Right cardiac atrium (tissue), 5 donors: ENCODE measurements at regions not wholly inside any gene's neighbourhood (a gene's known extent, or its start where the extent isn't known, plus 50 kb on each side); places are given as distances from the start of the nearest gene placed in this dataset.

Experiments
- ATAC-seq, 2 donors: fragments of 200-7000 bp; cut with Tn5 transposase; one replicate each; pipeline versions ENCODE4 v1.8.0 to v1.9.1; 2020; ENCODE audit warnings: moderate library complexity in 2 of 2, mild to moderate bottlenecking in 1 of 2
- DNase-seq, 3 donors: peaks; one replicate each; pipeline ENCODE4 v3.0.0-alpha.2; 2020
- H3K27ac ChIP-seq: one replicate; pipeline ENCODE4 v1.5.1; 2013; ENCODE audit warnings: mild to moderate bottlenecking, low read length, control low read depth, moderate library complexity
- H3K27me3 ChIP-seq: one replicate; pipeline ENCODE4 v1.6.1; 2013; ENCODE audit not compliant: control insufficient read depth, insufficient read depth
- H3K4me1 ChIP-seq: one replicate; pipeline ENCODE4 v1.6.1; 2013; ENCODE audit warnings: low read length; ENCODE audit not compliant: control insufficient read depth, insufficient read depth
- H3K4me3 ChIP-seq: one replicate; pipeline ENCODE4 v1.5.1; 2013; ENCODE audit warnings: low read length, control low read depth
- H3K9me3 ChIP-seq: one replicate; pipeline ENCODE4 v1.6.1; 2013; ENCODE audit warnings: low read length; ENCODE audit not compliant: control insufficient read depth
- WGBS: extraction: QIAGEN DNeasy Blood & Tissue Kit; methylation state at CpG from one replicate; pipeline ENCODE4 v1.1.7; 2013; 5-methylcytosine and 5-hydroxymethylcytosine counted together
- intact Hi-C, 4 donors: fragments of 100-400 bp; cut with DNase I; formaldehyde crosslinking; loops; one replicate each; pipeline versions ENCODE4 v1.11.0 to v1.14.0; 2022 to 2023
- donor health status: healthy with polysubstance abuse.
- donor health status: DM: no; HTN: yes; CAD: no.
- donor health status: DM: no; HTN: no; CAD: no.
- donor health status: DM: no; HTN: yes; CAD: no; lungs with severe emphysema.
- donor health status: DM: yes; HTN: yes; CAD: no.

- ATAC-seq (no peak), DNase-seq (no peak)
- no peak overlapping the region for H3K27ac ChIP-seq
- no peaks in the 10 kb centered on the region for H3K27me3 ChIP-seq
- H3K4me3 ChIP-seq, result no peak overlapping the region
- 59% methylated on average over 3 of the region's 3 CpGs for WGBS
- no peaks in the 10 kb centered on the region for H3K9me3 ChIP-seq
- intact Hi-C loops, result no loop called here
- peaks cover 3% of the 10 kb centered on the region for H3K4me1 ChIP-seq
Observed at GRCh38 chr10:104505521-104506042, 135.5 kb upstream of the SORCS3 start.

- H3K27me3 ChIP-seq, result no peaks in the 10 kb centered on the region
- 53% methylated on average over 3 of the region's 3 CpGs for WGBS
- intact Hi-C loops, result no loop called here
- H3K27ac ChIP-seq, result no peak overlapping the region
- no peak overlapping the region for H3K4me3 ChIP-seq
- ATAC-seq, result no peak
- no peaks in the 10 kb centered on the region for H3K9me3 ChIP-seq
- H3K4me1 ChIP-seq, result no peaks in the 10 kb centered on the region
- DNase-seq, result no peak
Observed at GRCh38 chr10:104509981-104510380, 131.1 kb upstream of the SORCS3 start.

GRCh38 chr10:104510644-104511043, 130.4 kb upstream of the SORCS3 start:
- H3K4me3 ChIP-seq, result no peak overlapping the region
- no peak for ATAC-seq
- H3K27me3 ChIP-seq, result no peaks in the 10 kb centered on the region
- intact Hi-C loops, result no loop called here
- H3K9me3 ChIP-seq, result no peaks in the 10 kb centered on the region
- 63% methylated on average over 2 of the region's 2 CpGs for WGBS
- no peak for DNase-seq
- H3K4me1 ChIP-seq, result no peaks in the 10 kb centered on the region
- H3K27ac ChIP-seq, result no peak overlapping the region

- H3K4me1 ChIP-seq, result no peaks in the 10 kb centered on the region
- H3K4me3 ChIP-seq, result no peak overlapping the region
- intact Hi-C loops, result no loop called here
- ATAC-seq, result no peak
- H3K9me3 ChIP-seq, result no peaks in the 10 kb centered on the region
- 52% methylated on average over 8 of the region's 8 CpGs for WGBS
- no peak overlapping the region for H3K27ac ChIP-seq
- no peaks in the 10 kb centered on the region for H3K27me3 ChIP-seq
- DNase-seq, result no peak
Observed at GRCh38 chr10:104512800-104513199, 128.3 kb upstream of the SORCS3 start.

- no peaks in the 10 kb centered on the region for H3K27me3 ChIP-seq
- 21% methylated on average over 2 of the region's 2 CpGs for WGBS
- H3K27ac ChIP-seq, result no peak overlapping the region
- ATAC-seq (no peak), DNase-seq (no peak)
- no peaks in the 10 kb centered on the region for H3K9me3 ChIP-seq
- intact Hi-C loops, result no loop called here
- H3K4me1 ChIP-seq, result no peaks in the 10 kb centered on the region
- no peak overlapping the region for H3K4me3 ChIP-seq
Observed at GRCh38 chr10:104515678-104516199, 125.4 kb upstream of the SORCS3 start.

GRCh38 chr10:104516986-104517385, 124.1 kb upstream of the SORCS3 start:
- 58% methylated on average over 2 of the region's 2 CpGs for WGBS
- no peak for DNase-seq
- no peak for ATAC-seq
- H3K27me3 ChIP-seq, result no peaks in the 10 kb centered on the region
- H3K9me3 ChIP-seq, result no peaks in the 10 kb centered on the region
- H3K4me1 ChIP-seq, result no peaks in the 10 kb centered on the region
- H3K4me3 ChIP-seq, result no peak overlapping the region
- H3K27ac ChIP-seq, result no peak overlapping the region
- intact Hi-C loops, result no loop called here

- no peak overlapping the region for H3K4me3 ChIP-seq
- ATAC-seq (no peak), DNase-seq (no peak)
- 66% methylated on average over 4 of the region's 4 CpGs for WGBS
- no peaks in the 10 kb centered on the region for H3K4me1 ChIP-seq
- H3K27ac ChIP-seq, result no peak overlapping the region
- intact Hi-C loops, result no loop called here
- H3K9me3 ChIP-seq, result no peaks in the 10 kb centered on the region
- no peaks in the 10 kb centered on the region for H3K27me3 ChIP-seq
Observed at GRCh38 chr10:104517946-104518345, 123.1 kb upstream of the SORCS3 start.

- WGBS, result 83% methylated on average over 6 of the region's 6 CpGs
Observed at GRCh38 chr10:104518891-104519290, 122.2 kb upstream of the SORCS3 start.

GRCh38 chr10:104520653-104521052, 120.4 kb upstream of the SORCS3 start:
- Histone ChIP-seq H3K4me1 (no peaks in the 10 kb centered on the region), H3K27me3 (no peaks in the 10 kb centered on the region), H3K4me3 (no peak overlapping the region), H3K9me3 (no peaks in the 10 kb centered on the region), H3K27ac (no peak overlapping the region)
- ATAC-seq, result no peak
- DNase-seq, result no peak
- intact Hi-C loops, result no loop called here
- WGBS, result 87% methylated on average over 11 of the region's 11 CpGs

More at GRCh38 chr10:104518891-104519290, 122.2 kb upstream of the SORCS3 start:
- H3K27me3 ChIP-seq, result no peaks in the 10 kb centered on the region
- no peak for ATAC-seq
- DNase-seq, result no peak
- H3K27ac ChIP-seq, result no peak overlapping the region
- intact Hi-C loops, result no loop called here
- H3K4me3 ChIP-seq, result no peak overlapping the region
- no peaks in the 10 kb centered on the region for H3K9me3 ChIP-seq
- H3K4me1 ChIP-seq, result no peaks in the 10 kb centered on the region

- H3K27me3 ChIP-seq, result no peaks in the 10 kb centered on the region
- ATAC-seq (peak; percentile 51 to 65), DNase-seq (peak; percentile 22 to 74 (median 72))
- intact Hi-C loops, result no loop called here
- no peak overlapping the region for H3K27ac ChIP-seq
- no peaks in the 10 kb centered on the region for H3K4me1 ChIP-seq
- WGBS, result 28% methylated on average over 9 of the region's 9 CpGs
- H3K9me3 ChIP-seq, result no peaks in the 10 kb centered on the region
- no peak overlapping the region for H3K4me3 ChIP-seq
Observed at GRCh38 chr10:104521901-104522694, 119.0 kb upstream of the SORCS3 start.

- DNase-seq (no peak), ATAC-seq (no peak)
- WGBS, result 68% methylated on average over 2 of the region's 2 CpGs
- no peak overlapping the region for H3K4me3 ChIP-seq
- H3K4me1 ChIP-seq, result no peaks in the 10 kb centered on the region
- no peaks in the 10 kb centered on the region for H3K27me3 ChIP-seq
- H3K27ac ChIP-seq, result no peak overlapping the region
- intact Hi-C loops, result no loop called here
- H3K9me3 ChIP-seq, result no peaks in the 10 kb centered on the region
Observed at GRCh38 chr10:104526188-104526587, 114.9 kb upstream of the SORCS3 start.
